GM23338 (cell line): ENCODE measurements at regions not wholly inside any gene's neighbourhood (a gene's known extent, or its start where the extent isn't known, plus 50 kb on each side); places are given as distances from the start of the nearest gene placed in this dataset.

Experiments used
- CREB1 ChIP-seq: fragments of 250-450 bp; sonication (Bioruptor Pico); IDR thresholded peaks from 2 replicates; pipeline ENCODE4 v1.5.0; 2020; ENCODE audit warnings: low read depth, mild to moderate bottlenecking, moderate library complexity
- EZH2 ChIP-seq: fragments of 200-600 bp; sonication (generic); IDR thresholded peaks from one replicate; pipeline ENCODE4 v1.8.0; 2017; ENCODE audit warnings: antibody characterized with exemption, mild to moderate bottlenecking, low read depth; ENCODE audit not compliant: unreplicated experiment
- EZH2phosphoT487 ChIP-seq: fragments of 200-600 bp; sonication (generic); IDR thresholded peaks from one replicate; pipeline ENCODE4 v1.8.1; 2018; ENCODE audit warnings: antibody characterized with exemption; ENCODE audit not compliant: unreplicated experiment
- JUNB ChIP-seq: IDR thresholded peaks from one replicate; pipeline ENCODE4 v1.6.1; 2016; ENCODE audit warnings: antibody characterized with exemption; ENCODE audit not compliant: unreplicated experiment
- NANOG ChIP-seq: IDR thresholded peaks from 2 replicates; pipeline ENCODE4 v1.6.1; 2016; ENCODE audit warnings: antibody characterized with exemption, borderline replicate concordance
- POLR2AphosphoS5 ChIP-seq: IDR thresholded peaks from 2 replicates; pipeline ENCODE4 v1.6.1; 2016; ENCODE audit warnings: antibody characterized with exemption, low read depth
- STAT1 ChIP-seq: IDR thresholded peaks from one replicate; pipeline ENCODE4 v1.6.1; 2016; ENCODE audit warnings: antibody characterized with exemption; ENCODE audit not compliant: unreplicated experiment
- ZNF114 ChIP-seq: fragments of 250-450 bp; sonication (Bioruptor Pico); IDR thresholded peaks from 2 replicates; pipeline ENCODE4 v1.5.0; 2020; ENCODE audit warnings: mild to moderate bottlenecking, moderate library complexity
- ZNF331 ChIP-seq: fragments of 250-450 bp; sonication (Bioruptor Pico); IDR thresholded peaks from 2 replicates; pipeline ENCODE4 v1.5.0; 2020; ENCODE audit warnings: low read depth, mild to moderate bottlenecking, moderate library complexity
- TF ChIP-seq, protein P1 (sequence below), 2 experiments: fragments of 200-600 bp in 1 of 2; sonication (generic) in 1 of 2; conservative IDR thresholded peaks; 2 replicates each; pipeline versions ENCODE4 v1.5.1 to v1.6.1; 2016 to 2017; ENCODE audit warnings: antibody characterized with exemption in 2 of 2, low read depth in 2 of 2, mild to moderate bottlenecking in 2 of 2, moderate library complexity in 1 of 2
- TF ChIP-seq, protein P2 (sequence below): IDR thresholded peaks from one replicate; pipeline ENCODE4 v1.6.1; 2018; ENCODE audit warnings: antibody characterized with exemption; ENCODE audit not compliant: unreplicated experiment
- TF ChIP-seq, protein P3 (sequence below): IDR thresholded peaks from 2 replicates; pipeline ENCODE4 v1.6.1; 2016; ENCODE audit warnings: antibody characterized with exemption

DNA sequence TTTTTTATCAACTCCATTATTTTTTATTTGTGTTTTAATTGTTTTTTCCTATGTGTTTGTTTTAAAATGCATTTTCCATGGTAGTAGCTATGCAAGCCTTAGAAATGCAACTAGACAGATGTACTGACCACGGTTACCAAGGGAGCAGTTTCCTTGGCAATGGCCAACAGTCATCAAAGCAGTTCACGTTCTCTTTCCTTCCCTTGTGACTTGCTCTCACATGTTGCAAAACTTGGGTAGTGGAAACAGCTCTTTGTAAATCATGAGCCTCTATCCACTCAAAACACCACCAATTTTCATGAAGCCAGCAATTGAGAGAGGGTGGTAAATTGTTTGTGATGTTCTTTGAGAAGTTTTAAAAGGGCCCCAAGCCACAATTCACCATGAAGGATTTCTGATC lies 499.4 kb upstream of the MDFIC2 start:
- TF ChIP-seq, protein P1, sequence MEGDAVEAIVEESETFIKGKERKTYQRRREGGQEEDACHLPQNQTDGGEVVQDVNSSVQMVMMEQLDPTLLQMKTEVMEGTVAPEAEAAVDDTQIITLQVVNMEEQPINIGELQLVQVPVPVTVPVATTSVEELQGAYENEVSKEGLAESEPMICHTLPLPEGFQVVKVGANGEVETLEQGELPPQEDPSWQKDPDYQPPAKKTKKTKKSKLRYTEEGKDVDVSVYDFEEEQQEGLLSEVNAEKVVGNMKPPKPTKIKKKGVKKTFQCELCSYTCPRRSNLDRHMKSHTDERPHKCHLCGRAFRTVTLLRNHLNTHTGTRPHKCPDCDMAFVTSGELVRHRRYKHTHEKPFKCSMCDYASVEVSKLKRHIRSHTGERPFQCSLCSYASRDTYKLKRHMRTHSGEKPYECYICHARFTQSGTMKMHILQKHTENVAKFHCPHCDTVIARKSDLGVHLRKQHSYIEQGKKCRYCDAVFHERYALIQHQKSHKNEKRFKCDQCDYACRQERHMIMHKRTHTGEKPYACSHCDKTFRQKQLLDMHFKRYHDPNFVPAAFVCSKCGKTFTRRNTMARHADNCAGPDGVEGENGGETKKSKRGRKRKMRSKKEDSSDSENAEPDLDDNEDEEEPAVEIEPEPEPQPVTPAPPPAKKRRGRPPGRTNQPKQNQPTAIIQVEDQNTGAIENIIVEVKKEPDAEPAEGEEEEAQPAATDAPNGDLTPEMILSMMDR (conservative IDR thresholded peaks at IDR 0.05; ENCODE audit: low read depth in 2 of 2) = no peak
- no peak for TF ChIP-seq EZH2phosphoT487
- no peak for TF ChIP-seq EZH2
- TF ChIP-seq, protein P2, sequence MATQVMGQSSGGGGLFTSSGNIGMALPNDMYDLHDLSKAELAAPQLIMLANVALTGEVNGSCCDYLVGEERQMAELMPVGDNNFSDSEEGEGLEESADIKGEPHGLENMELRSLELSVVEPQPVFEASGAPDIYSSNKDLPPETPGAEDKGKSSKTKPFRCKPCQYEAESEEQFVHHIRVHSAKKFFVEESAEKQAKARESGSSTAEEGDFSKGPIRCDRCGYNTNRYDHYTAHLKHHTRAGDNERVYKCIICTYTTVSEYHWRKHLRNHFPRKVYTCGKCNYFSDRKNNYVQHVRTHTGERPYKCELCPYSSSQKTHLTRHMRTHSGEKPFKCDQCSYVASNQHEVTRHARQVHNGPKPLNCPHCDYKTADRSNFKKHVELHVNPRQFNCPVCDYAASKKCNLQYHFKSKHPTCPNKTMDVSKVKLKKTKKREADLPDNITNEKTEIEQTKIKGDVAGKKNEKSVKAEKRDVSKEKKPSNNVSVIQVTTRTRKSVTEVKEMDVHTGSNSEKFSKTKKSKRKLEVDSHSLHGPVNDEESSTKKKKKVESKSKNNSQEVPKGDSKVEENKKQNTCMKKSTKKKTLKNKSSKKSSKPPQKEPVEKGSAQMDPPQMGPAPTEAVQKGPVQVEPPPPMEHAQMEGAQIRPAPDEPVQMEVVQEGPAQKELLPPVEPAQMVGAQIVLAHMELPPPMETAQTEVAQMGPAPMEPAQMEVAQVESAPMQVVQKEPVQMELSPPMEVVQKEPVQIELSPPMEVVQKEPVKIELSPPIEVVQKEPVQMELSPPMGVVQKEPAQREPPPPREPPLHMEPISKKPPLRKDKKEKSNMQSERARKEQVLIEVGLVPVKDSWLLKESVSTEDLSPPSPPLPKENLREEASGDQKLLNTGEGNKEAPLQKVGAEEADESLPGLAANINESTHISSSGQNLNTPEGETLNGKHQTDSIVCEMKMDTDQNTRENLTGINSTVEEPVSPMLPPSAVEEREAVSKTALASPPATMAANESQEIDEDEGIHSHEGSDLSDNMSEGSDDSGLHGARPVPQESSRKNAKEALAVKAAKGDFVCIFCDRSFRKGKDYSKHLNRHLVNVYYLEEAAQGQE = no peak
- TF ChIP-seq JUNB = no peak
- no peak for TF ChIP-seq POLR2AphosphoS5
- TF ChIP-seq CREB1 (CRISPR knock-in tag) = no peak
- TF ChIP-seq ZNF114 (CRISPR knock-in tag) = no peak
- TF ChIP-seq STAT1 = no peak
- TF ChIP-seq, protein P3, sequence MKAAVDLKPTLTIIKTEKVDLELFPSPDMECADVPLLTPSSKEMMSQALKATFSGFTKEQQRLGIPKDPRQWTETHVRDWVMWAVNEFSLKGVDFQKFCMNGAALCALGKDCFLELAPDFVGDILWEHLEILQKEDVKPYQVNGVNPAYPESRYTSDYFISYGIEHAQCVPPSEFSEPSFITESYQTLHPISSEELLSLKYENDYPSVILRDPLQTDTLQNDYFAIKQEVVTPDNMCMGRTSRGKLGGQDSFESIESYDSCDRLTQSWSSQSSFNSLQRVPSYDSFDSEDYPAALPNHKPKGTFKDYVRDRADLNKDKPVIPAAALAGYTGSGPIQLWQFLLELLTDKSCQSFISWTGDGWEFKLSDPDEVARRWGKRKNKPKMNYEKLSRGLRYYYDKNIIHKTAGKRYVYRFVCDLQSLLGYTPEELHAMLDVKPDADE = no peak
- no peak for TF ChIP-seq ZNF331 (CRISPR knock-in tag)
- no peak for TF ChIP-seq NANOG
